ENCODE measurements at regions not wholly inside any gene's neighbourhood (a gene's known extent, or its start where the extent isn't known, plus 50 kb on each side); places are given as distances from the start of the nearest gene placed in this dataset.
"Not testable (repeated sequence)": the region's sequence is repeated elsewhere in the genome, so short reads cannot be mapped to it uniquely, and the experiment has no call there.

- FAIRE-seq: no peak
- no peak for TF ChIP-seq POLR2A (IDR thresholded peaks at IDR 0.05; ENCODE audit: low read depth, low read length)
- no peak for TF ChIP-seq POLR2AphosphoS5 (IDR thresholded peaks at IDR 0.05; ENCODE audit: low read depth, low read length)
- TF ChIP-seq TAF1 (IDR thresholded peaks at IDR 0.05; ENCODE audit: borderline replicate concordance, low read depth, low read length): no peak
- DNase-seq (ENCODE audit: insufficient read length): no peak
These were observed 93.3 kb upstream of the CDC42EP3 start for GRCh38 chr2:37764739-37765138.

- DNase-seq (ENCODE audit: insufficient read length) (no peak), FAIRE-seq (no peak)
- TF ChIP-seq TAF1 (IDR thresholded peaks at IDR 0.05; ENCODE audit: borderline replicate concordance, low read depth, low read length) (no peak), POLR2AphosphoS5 (IDR thresholded peaks at IDR 0.05; ENCODE audit: low read depth, low read length) (no peak), POLR2A (IDR thresholded peaks at IDR 0.05; ENCODE audit: low read depth, low read length) (no peak)
These were observed 94.7 kb upstream of the CDC42EP3 start for GRCh38 chr2:37766106-37766505.

GRCh38 chr2:37767046-37767445 lies 95.6 kb upstream of the CDC42EP3 start:
- DNase-seq (ENCODE audit: insufficient read length) (no peak), FAIRE-seq (no peak)
- TF ChIP-seq POLR2A (IDR thresholded peaks at IDR 0.05; ENCODE audit: low read depth, low read length) (no peak), POLR2AphosphoS5 (IDR thresholded peaks at IDR 0.05; ENCODE audit: low read depth, low read length) (no peak), TAF1 (IDR thresholded peaks at IDR 0.05; ENCODE audit: borderline replicate concordance, low read depth, low read length) (no peak)

- FAIRE-seq (no peak), DNase-seq (ENCODE audit: insufficient read length) (no peak)
- TF ChIP-seq POLR2A (IDR thresholded peaks at IDR 0.05; ENCODE audit: low read depth, low read length) (no peak), TAF1 (IDR thresholded peaks at IDR 0.05; ENCODE audit: borderline replicate concordance, low read depth, low read length) (no peak), POLR2AphosphoS5 (IDR thresholded peaks at IDR 0.05; ENCODE audit: low read depth, low read length) (no peak)
These were observed 96.8 kb upstream of the CDC42EP3 start for GRCh38 chr2:37767959-37768925.

- DNase-seq (ENCODE audit: insufficient read length) (no peak), FAIRE-seq (no peak)
- TF ChIP-seq TAF1 (IDR thresholded peaks at IDR 0.05; ENCODE audit: borderline replicate concordance, low read depth, low read length): no peak
- TF ChIP-seq POLR2AphosphoS5 (IDR thresholded peaks at IDR 0.05; ENCODE audit: low read depth, low read length): no peak
These were observed 98.1 kb upstream of the CDC42EP3 start for GRCh38 chr2:37769551-37769950.

- no peak for FAIRE-seq
- TF ChIP-seq POLR2A (IDR thresholded peaks at IDR 0.05; ENCODE audit: low read depth, low read length) (no peak), TAF1 (IDR thresholded peaks at IDR 0.05; ENCODE audit: borderline replicate concordance, low read depth, low read length) (no peak), POLR2AphosphoS5 (IDR thresholded peaks at IDR 0.05; ENCODE audit: low read depth, low read length) (no peak)
- no peak for DNase-seq (ENCODE audit: insufficient read length)
These were observed 99.4 kb upstream of the CDC42EP3 start for GRCh38 chr2:37770797-37771196.

- TF ChIP-seq POLR2AphosphoS5 (IDR thresholded peaks at IDR 0.05; ENCODE audit: low read depth, low read length) (no peak), TAF1 (IDR thresholded peaks at IDR 0.05; ENCODE audit: borderline replicate concordance, low read depth, low read length) (no peak), POLR2A (IDR thresholded peaks at IDR 0.05; ENCODE audit: low read depth, low read length) (no peak)
- DNase-seq (ENCODE audit: insufficient read length) (no peak), FAIRE-seq (no peak)
These were observed 100.2 kb upstream of the CDC42EP3 start for GRCh38 chr2:37771600-37772088.

- TF ChIP-seq POLR2A (IDR thresholded peaks at IDR 0.05; ENCODE audit: low read depth, low read length) (no peak), POLR2AphosphoS5 (IDR thresholded peaks at IDR 0.05; ENCODE audit: low read depth, low read length) (no peak), TAF1 (IDR thresholded peaks at IDR 0.05; ENCODE audit: borderline replicate concordance, low read depth, low read length) (no peak)
- DNase-seq (ENCODE audit: insufficient read length) (no peak), FAIRE-seq (no peak)
These were observed 102.1 kb upstream of the CDC42EP3 start for GRCh38 chr2:37773371-37774130.

GRCh38 chr2:37774171-37774944 lies 102.9 kb upstream of the CDC42EP3 start:
- not testable (repeated sequence) for DNase-seq (ENCODE audit: insufficient read length); FAIRE-seq

- no peak for FAIRE-seq
- DNase-seq (ENCODE audit: insufficient read length): no peak
- no peak for TF ChIP-seq TAF1 (IDR thresholded peaks at IDR 0.05; ENCODE audit: borderline replicate concordance, low read depth, low read length)
- TF ChIP-seq POLR2AphosphoS5 (IDR thresholded peaks at IDR 0.05; ENCODE audit: low read depth, low read length): no peak
- TF ChIP-seq POLR2A (IDR thresholded peaks at IDR 0.05; ENCODE audit: low read depth, low read length): no peak
These were observed 103.8 kb upstream of the CDC42EP3 start for GRCh38 chr2:37774976-37775907.

Measured in GM12892 (cell line).